IPS-15b (cell line): ENCODE measurements at regions not wholly inside any gene's neighbourhood (a gene's known extent, or its start where the extent isn't known, plus 50 kb on each side); places are given as distances from the start of the nearest gene placed in this dataset.

ENCODE experiments used
- H3K27me3 ChIP-seq: one replicate; pipeline ENCODE4 v1.6.1; 2013; ENCODE audit warnings: low read length; ENCODE audit not compliant: control insufficient read depth, insufficient read depth
- H3K36me3 ChIP-seq: one replicate; pipeline ENCODE4 v1.6.1; 2013; ENCODE audit warnings: low read length; ENCODE audit not compliant: control insufficient read depth, insufficient read depth
- H3K4me1 ChIP-seq: one replicate; pipeline ENCODE4 v1.6.1; 2013; ENCODE audit warnings: mild to moderate bottlenecking, low read length; ENCODE audit not compliant: control insufficient read depth, insufficient read depth
- H3K4me3 ChIP-seq: one replicate; pipeline ENCODE4 v1.5.1; 2013; ENCODE audit warnings: low read depth, low read length
- H3K9ac ChIP-seq: one replicate; pipeline ENCODE4 v1.6.1; 2013; ENCODE audit warnings: low read depth, mild to moderate bottlenecking, low read length
- H3K9me3 ChIP-seq: one replicate; pipeline ENCODE4 v1.6.1; 2013; ENCODE audit warnings: mild to moderate bottlenecking, low read length; ENCODE audit not compliant: control insufficient read depth, insufficient read depth

GRCh38 chr3:56969851-56970250, 90.6 kb upstream of the SPATA12 start:
- H3K36me3 ChIP-seq, result no peaks in the 10 kb centered on the region
- no peak overlapping the region for H3K4me3 ChIP-seq
- H3K9ac ChIP-seq, result no peak overlapping the region
- no peaks in the 10 kb centered on the region for H3K9me3 ChIP-seq
- H3K27me3 ChIP-seq, result no peaks in the 10 kb centered on the region
- H3K4me1 ChIP-seq, result no peaks in the 10 kb centered on the region

GRCh38 chr3:56966509-56966908, 94.0 kb upstream of the SPATA12 start:
- Histone ChIP-seq H3K9me3 (no peaks in the 10 kb centered on the region), H3K9ac (no peak overlapping the region), H3K4me3 (no peak overlapping the region), H3K36me3 (no peaks in the 10 kb centered on the region), H3K27me3 (no peaks in the 10 kb centered on the region), H3K4me1 (no peaks in the 10 kb centered on the region)

- Histone ChIP-seq H3K9me3 (no peaks in the 10 kb centered on the region), H3K27me3 (no peaks in the 10 kb centered on the region), H3K4me3 (no peak overlapping the region), H3K4me1 (no peaks in the 10 kb centered on the region), H3K36me3 (no peaks in the 10 kb centered on the region), H3K9ac (no peak overlapping the region)
These were observed 94.4 kb upstream of the SPATA12 start for GRCh38 chr3:56966104-56966503.

DNA sequence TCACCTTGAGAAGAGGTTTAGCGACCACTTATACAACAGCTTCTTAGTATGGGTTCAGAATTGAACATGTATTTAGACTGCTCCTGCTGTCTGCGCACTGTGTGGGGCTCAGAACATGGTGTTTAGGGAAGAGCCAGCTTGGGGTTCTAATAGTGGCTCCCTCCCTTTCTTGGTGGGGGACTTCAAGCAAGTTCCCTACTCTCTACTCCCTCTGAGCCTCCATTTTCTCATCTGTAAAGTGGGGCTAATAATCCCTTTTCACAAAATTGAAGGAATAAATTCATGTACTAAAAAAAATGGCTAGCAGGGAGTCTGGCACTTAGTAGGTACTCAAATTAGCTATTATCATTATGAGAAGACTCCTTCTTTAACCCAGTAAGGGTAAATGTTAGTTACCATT, 97.5 kb upstream of the SPATA12 start:
- no peaks in the 10 kb centered on the region for H3K9me3 ChIP-seq
- H3K36me3 ChIP-seq, result no peaks in the 10 kb centered on the region
- H3K4me3 ChIP-seq, result no peak overlapping the region
- H3K27me3 ChIP-seq, result no peaks in the 10 kb centered on the region
- no peaks in the 10 kb centered on the region for H3K4me1 ChIP-seq
- no peak overlapping the region for H3K9ac ChIP-seq

- H3K36me3 ChIP-seq, result no peaks in the 10 kb centered on the region
- H3K27me3 ChIP-seq, result no peaks in the 10 kb centered on the region
- no peaks in the 10 kb centered on the region for H3K9me3 ChIP-seq
- H3K4me3 ChIP-seq, result no peak overlapping the region
- no peak overlapping the region for H3K9ac ChIP-seq
- no peaks in the 10 kb centered on the region for H3K4me1 ChIP-seq
These were observed 98.3 kb upstream of the SPATA12 start for GRCh38 chr3:56962206-56962605.

DNA sequence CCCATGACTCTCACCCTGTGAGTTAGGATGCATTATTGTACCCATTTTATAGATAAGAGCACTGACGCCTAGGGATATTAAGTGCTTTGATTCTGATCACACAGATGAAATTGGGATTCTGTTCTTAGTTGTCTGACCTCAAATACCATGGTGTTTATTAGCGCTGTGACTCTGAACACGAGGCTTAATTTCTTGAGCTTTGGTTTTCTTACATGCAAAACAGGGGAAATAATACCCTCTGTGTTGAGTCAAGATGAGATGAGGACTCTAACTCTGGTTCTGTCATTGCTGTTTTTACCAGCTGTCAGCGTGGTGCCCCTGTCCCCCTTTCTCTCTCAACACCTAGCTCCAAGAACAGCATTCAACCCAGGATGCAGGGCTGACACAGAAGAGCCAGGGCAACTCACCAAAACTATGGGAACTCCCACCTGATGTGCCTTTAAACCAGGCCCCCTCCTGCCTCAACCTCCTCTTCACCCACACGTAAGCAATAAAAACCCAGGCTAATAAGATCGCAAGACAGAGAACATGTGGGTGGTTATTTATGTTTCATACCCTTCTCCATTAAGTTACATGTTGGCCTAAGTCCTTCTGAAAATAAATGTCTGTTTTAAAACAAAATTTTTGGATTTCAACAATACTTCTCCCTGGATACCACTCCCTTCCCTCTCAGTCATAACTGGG, 100.1 kb upstream of the SPATA12 start:
- no peak overlapping the region for H3K4me3 ChIP-seq
- no peaks in the 10 kb centered on the region for H3K27me3 ChIP-seq
- no peaks in the 10 kb centered on the region for H3K4me1 ChIP-seq
- no peaks in the 10 kb centered on the region for H3K9me3 ChIP-seq
- no peaks in the 10 kb centered on the region for H3K36me3 ChIP-seq
- H3K9ac ChIP-seq, result no peak overlapping the region

- Histone ChIP-seq H3K9ac (no peak overlapping the region), H3K36me3 (no peaks in the 10 kb centered on the region), H3K27me3 (no peaks in the 10 kb centered on the region), H3K9me3 (no peaks in the 10 kb centered on the region), H3K4me1 (no peaks in the 10 kb centered on the region), H3K4me3 (no peak overlapping the region)
These were observed 101.6 kb upstream of the SPATA12 start for GRCh38 chr3:56958879-56959278.

GRCh38 chr3:56957522-56957921, 102.9 kb upstream of the SPATA12 start:
- Histone ChIP-seq H3K9me3 (no peaks in the 10 kb centered on the region), H3K4me3 (no peak overlapping the region), H3K9ac (no peak overlapping the region), H3K4me1 (no peaks in the 10 kb centered on the region), H3K27me3 (no peaks in the 10 kb centered on the region), H3K36me3 (no peaks in the 10 kb centered on the region)

DNA sequence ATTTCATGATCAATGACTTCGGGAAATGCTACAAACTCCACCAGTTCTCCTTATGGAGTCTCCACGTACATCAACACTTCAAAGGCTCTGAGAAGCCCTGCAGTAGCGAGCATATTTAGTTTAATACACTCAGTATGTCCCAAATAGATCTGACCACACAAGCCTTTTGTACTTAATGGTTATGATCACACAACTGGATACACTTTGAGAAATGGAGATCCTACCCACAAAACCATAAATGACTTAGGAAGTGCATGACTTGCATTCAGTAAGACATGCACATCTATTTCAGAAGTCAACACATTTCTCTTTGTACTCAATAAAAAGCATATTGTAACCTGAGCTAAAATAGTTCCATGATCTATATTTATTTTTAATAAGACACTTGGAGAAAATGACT, 103.6 kb upstream of the SPATA12 start:
- H3K36me3 ChIP-seq, result no peaks in the 10 kb centered on the region
- no peak overlapping the region for H3K9ac ChIP-seq
- H3K27me3 ChIP-seq, result no peaks in the 10 kb centered on the region
- H3K4me1 ChIP-seq, result no peaks in the 10 kb centered on the region
- H3K4me3 ChIP-seq, result no peak overlapping the region
- no peaks in the 10 kb centered on the region for H3K9me3 ChIP-seq

DNA sequence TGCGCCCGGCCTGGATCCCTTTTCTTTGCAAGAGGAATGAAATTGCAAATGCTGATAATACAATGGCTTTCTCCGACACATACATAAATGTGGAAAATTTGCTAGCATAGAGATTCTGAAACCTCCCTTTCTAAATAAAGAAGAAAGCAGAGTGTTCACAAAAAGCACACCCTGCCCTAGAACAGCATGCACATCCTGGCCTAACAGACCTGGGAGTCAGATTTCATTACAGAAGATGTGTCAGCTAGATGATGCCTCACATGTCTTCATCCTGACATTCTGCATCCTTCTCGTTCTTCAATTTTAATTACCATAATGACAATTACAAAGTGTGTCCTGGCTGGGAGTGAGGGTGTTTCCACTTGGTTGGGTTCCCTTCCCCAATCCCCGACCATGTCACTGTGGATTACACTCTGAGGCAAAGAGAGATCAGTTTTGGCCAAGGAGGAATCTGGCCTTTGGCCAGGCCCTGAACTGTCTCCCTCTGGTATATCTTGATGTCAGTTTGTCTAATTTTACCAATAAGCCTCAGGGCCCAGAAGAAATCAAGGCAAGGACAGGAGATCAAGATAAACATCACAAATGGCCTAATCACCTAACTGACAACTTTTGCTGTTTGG, 104.9 kb upstream of the SPATA12 start:
- Histone ChIP-seq H3K4me1 (no peaks in the 10 kb centered on the region), H3K4me3 (no peak overlapping the region), H3K27me3 (no peaks in the 10 kb centered on the region), H3K36me3 (no peaks in the 10 kb centered on the region), H3K9ac (no peak overlapping the region), H3K9me3 (no peaks in the 10 kb centered on the region)

GRCh38 chr3:56954125-56954524, 106.3 kb upstream of the SPATA12 start:
- Histone ChIP-seq H3K9ac (no peak overlapping the region), H3K36me3 (no peaks in the 10 kb centered on the region), H3K4me3 (no peak overlapping the region), H3K4me1 (no peaks in the 10 kb centered on the region), H3K27me3 (no peaks in the 10 kb centered on the region), H3K9me3 (no peaks in the 10 kb centered on the region)

- Histone ChIP-seq H3K4me3 (no peak overlapping the region), H3K36me3 (no peaks in the 10 kb centered on the region), H3K9ac (no peak overlapping the region), H3K9me3 (no peaks in the 10 kb centered on the region), H3K27me3 (no peaks in the 10 kb centered on the region), H3K4me1 (no peaks in the 10 kb centered on the region)
These were observed 107.6 kb upstream of the SPATA12 start for GRCh38 chr3:56952846-56953245.
